Suprapubic skin (tissue), 4 donors: ENCODE measurements at regions not wholly inside any gene's neighbourhood (a gene's known extent, or its start where the extent isn't known, plus 50 kb on each side); places are given as distances from the start of the nearest gene placed in this dataset.

Experiments
- CTCF ChIP-seq, 2 donors: fragments of 200-600 bp in 1 of 2; fragments of 450-650 bp in 1 of 2; sonication (generic) in 1 of 2; IDR thresholded peaks; one replicate each; pipeline ENCODE4 v1.5.1; 2016 to 2019; ENCODE audit warnings: antibody characterized with exemption in 2 of 2, mild to moderate bottlenecking in 1 of 2, moderate library complexity in 1 of 2
- EP300 ChIP-seq: sonication (generic); formaldehyde crosslinking; IDR thresholded peaks from one replicate; pipeline ENCODE4 v1.6.1; 2017; ENCODE audit warnings: antibody characterized with exemption
- POLR2A ChIP-seq, 2 donors: fragments of 450-650 bp; IDR thresholded peaks; one replicate each; pipeline ENCODE4 v1.6.1; 2017; ENCODE audit warnings: antibody characterized with exemption in 2 of 2, mild to moderate bottlenecking in 2 of 2, moderate library complexity in 2 of 2
- POLR2AphosphoS5 ChIP-seq, 3 donors: sonication (generic); formaldehyde crosslinking; IDR thresholded peaks; one replicate each; pipeline ENCODE4 v1.6.1; 2017; ENCODE audit warnings: antibody characterized with exemption in 3 of 3

- TF ChIP-seq CTCF (IDR thresholded peaks at IDR 0.05) (no peak), POLR2A (IDR thresholded peaks at IDR 0.05) (no peak), POLR2AphosphoS5 (IDR thresholded peaks at IDR 0.05) (no peak), EP300 (no peak)
Observed at GRCh38 chr15:77771616-77772015, 138.9 kb upstream of the LINGO1 start.
